Breast epithelium (tissue), 4 donors: ENCODE measurements at regions not wholly inside any gene's neighbourhood (a gene's known extent, or its start where the extent isn't known, plus 50 kb on each side); places are given as distances from the start of the nearest gene placed in this dataset.

Experiments used
- DNase-seq, 2 donors: peaks; one replicate each; pipeline ENCODE4 v3.0.0-alpha.2; 2019; ENCODE audit warnings: low spot score in 2 of 2
- H3K27ac ChIP-seq, 2 donors: fragments of 200-600 bp; sonication (generic) in 1 of 2; one replicate each; pipeline ENCODE4 v1.5.1; 2016 to 2019; ENCODE audit warnings: mild to moderate bottlenecking in 1 of 2
- H3K27me3 ChIP-seq, 2 donors: fragments of 200-600 bp; sonication (generic) in 1 of 2; one replicate each; pipeline versions ENCODE4 v1.5.1 to v1.6.0; 2017 to 2019; ENCODE audit warnings: control low read depth in 1 of 2, mild to moderate bottlenecking in 1 of 2
- H3K36me3 ChIP-seq: fragments of 200-600 bp; one replicate; pipeline ENCODE4 v1.5.1; 2019
- H3K4me1 ChIP-seq, 2 donors: fragments of 200-600 bp; sonication (generic); one replicate each; pipeline ENCODE4 v1.5.1; 2016 to 2019; ENCODE audit warnings: control low read depth in 1 of 2
- H3K4me3 ChIP-seq, 3 donors: fragments of 200-600 bp; sonication (generic); 1 replicate in 2 of 3; 2 replicates in 1 of 3; pipeline ENCODE4 v1.5.1; 2016 to 2019; ENCODE audit warnings: mild to moderate bottlenecking in 3 of 3, moderate library complexity in 2 of 3
- H3K9me3 ChIP-seq, 2 donors: fragments of 200-600 bp; sonication (generic) in 1 of 2; one replicate each; pipeline ENCODE4 v1.5.1; 2016 to 2019; ENCODE audit warnings: control low read depth in 1 of 2
- CTCF ChIP-seq, 3 donors: fragments of 450-650 bp; IDR thresholded peaks; one replicate each; pipeline ENCODE4 v1.5.1; 2016 to 2017; ENCODE audit warnings: antibody characterized with exemption in 3 of 3, mild to moderate bottlenecking in 3 of 3, moderate library complexity in 3 of 3
- POLR2A ChIP-seq: fragments of 450-650 bp; IDR thresholded peaks from one replicate; pipeline ENCODE4 v1.6.1; 2016; ENCODE audit warnings: antibody characterized with exemption, mild to moderate bottlenecking, moderate library complexity
- POLR2AphosphoS5 ChIP-seq, 3 donors: sonication (generic); formaldehyde crosslinking; IDR thresholded peaks; one replicate each; pipeline ENCODE4 v1.6.1; 2017; ENCODE audit warnings: antibody characterized with exemption in 3 of 3
- intact Hi-C: fragments of 100-400 bp; cut with DNase I; formaldehyde crosslinking; loops from one replicate; pipeline ENCODE4 v1.15.1; 2023; ENCODE audit warnings: low total_unique reads

- TF ChIP-seq POLR2A, result no peak
- no peak for TF ChIP-seq CTCF (IDR thresholded peaks at IDR 0.05)
- peak in 1 of 3 donors; percentile 16 for TF ChIP-seq POLR2AphosphoS5 (IDR thresholded peaks at IDR 0.05)
- Histone ChIP-seq H3K36me3 (no peaks in the 10 kb centered on the region), H3K9me3 (no peaks in the 10 kb centered on the region), H3K4me3 (peak overlapping the region in 1 of 3 donors; percentile 46), H3K27me3 (no peaks in the 10 kb centered on the region), H3K4me1 (peaks cover 0 to 5% of the 10 kb centered on the region in 2 donors), H3K27ac (peak overlapping the region; percentile 80 to 83)
- intact Hi-C loops, result no loop called here
- peak in 1 of 2 donors; percentile 80 for DNase-seq
Measured at GRCh38 chr1:94734963-94735901, 84.9 kb upstream of the SLC44A3 start.

- DNase-seq, result no peak
- intact Hi-C loops, result no loop called here
- Histone ChIP-seq H3K27ac (no peak overlapping the region), H3K36me3 (no peaks in the 10 kb centered on the region), H3K4me3 (no peak overlapping the region), H3K4me1 (no peaks in the 10 kb centered on the region), H3K27me3 (no peaks in the 10 kb centered on the region), H3K9me3 (no peaks in the 10 kb centered on the region)
- TF ChIP-seq CTCF (IDR thresholded peaks at IDR 0.05) (no peak), POLR2AphosphoS5 (IDR thresholded peaks at IDR 0.05) (no peak), POLR2A (no peak)
Measured at GRCh38 chr1:94731891-94732290, 88.3 kb upstream of the SLC44A3 start.

GRCh38 chr1:94730450-94730849 is 89.7 kb upstream of the SLC44A3 start:
- Histone ChIP-seq H3K27me3 (no peaks in the 10 kb centered on the region), H3K4me1 (no peaks in the 10 kb centered on the region), H3K4me3 (no peak overlapping the region), H3K27ac (no peak overlapping the region), H3K36me3 (no peaks in the 10 kb centered on the region), H3K9me3 (no peaks in the 10 kb centered on the region)
- intact Hi-C loops, result no loop called here
- TF ChIP-seq POLR2A, result no peak
- TF ChIP-seq POLR2AphosphoS5 (IDR thresholded peaks at IDR 0.05), result no peak
- no peak for TF ChIP-seq CTCF (IDR thresholded peaks at IDR 0.05)
- no peak for DNase-seq

- H3K4me3 ChIP-seq, result peak overlapping the region in 1 of 3 donors; percentile 4
- no peaks in the 10 kb centered on the region for H3K9me3 ChIP-seq
- H3K36me3 ChIP-seq, result no peaks in the 10 kb centered on the region
- H3K4me1 ChIP-seq, result no peaks in the 10 kb centered on the region
- intact Hi-C loops, result no loop called here
- DNase-seq, result no peak
- peak overlapping the region in 1 of 2 donors; percentile 13 for H3K27ac ChIP-seq
- no peak for TF ChIP-seq POLR2AphosphoS5 (IDR thresholded peaks at IDR 0.05)
- TF ChIP-seq POLR2A, result no peak
- no peak for TF ChIP-seq CTCF (IDR thresholded peaks at IDR 0.05)
- no peaks in the 10 kb centered on the region for H3K27me3 ChIP-seq
Measured at GRCh38 chr1:94729267-94729666, 90.9 kb upstream of the SLC44A3 start.
